ENCODE measurements at regions not wholly inside any gene's neighbourhood (a gene's known extent, or its start where the extent isn't known, plus 50 kb on each side); places are given as distances from the start of the nearest gene placed in this dataset.

DNA sequence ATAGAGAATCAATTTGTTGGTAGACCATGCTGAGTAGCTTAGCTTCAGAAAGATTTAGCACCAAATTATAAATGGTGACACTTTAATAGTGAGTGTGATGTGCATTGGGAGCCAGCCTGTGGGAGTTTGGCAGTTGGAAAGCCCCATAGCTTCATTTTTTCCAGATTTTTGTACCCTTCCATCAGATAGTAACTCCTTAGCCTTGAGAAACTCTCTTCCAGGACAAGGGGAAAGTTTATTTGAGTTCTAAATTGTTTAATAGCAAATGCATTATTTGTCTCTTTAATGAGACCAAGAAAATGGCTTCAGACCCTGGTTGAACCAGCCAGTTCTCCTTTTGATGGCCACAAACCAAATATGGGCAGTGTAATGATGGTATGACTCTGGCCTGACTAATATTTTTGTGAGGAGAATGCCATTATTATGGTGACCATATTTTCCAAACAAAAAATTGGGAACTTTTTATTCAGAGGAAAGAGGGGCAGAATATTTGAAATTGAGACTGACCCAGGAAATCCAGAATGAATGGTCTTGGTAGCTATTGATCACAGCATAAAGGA lies 49.8 kb downstream of the PLCE1 start:
- DNase-seq = no peak

DNA sequence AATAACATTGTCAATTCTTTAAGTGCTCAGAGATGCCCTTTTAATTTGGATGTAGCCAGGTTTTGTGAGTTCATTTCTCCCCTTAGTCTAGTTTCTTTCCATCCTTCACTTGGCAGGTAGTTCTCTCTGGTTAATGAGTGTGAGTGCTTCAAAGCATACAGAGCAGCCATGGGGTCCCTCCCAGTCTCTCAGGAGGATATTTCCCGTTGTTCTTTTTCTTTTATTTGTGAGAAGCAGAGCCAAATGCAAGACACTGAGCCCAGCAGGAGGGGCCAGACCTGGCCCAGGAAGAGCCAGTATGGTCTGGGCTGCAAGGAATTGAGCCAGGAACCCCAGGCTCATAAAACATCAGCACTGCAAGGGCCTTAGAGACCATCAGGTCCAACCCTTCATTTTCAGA lies 52.4 kb downstream of the PLCE1 start:
- no peak for DNase-seq

DNA sequence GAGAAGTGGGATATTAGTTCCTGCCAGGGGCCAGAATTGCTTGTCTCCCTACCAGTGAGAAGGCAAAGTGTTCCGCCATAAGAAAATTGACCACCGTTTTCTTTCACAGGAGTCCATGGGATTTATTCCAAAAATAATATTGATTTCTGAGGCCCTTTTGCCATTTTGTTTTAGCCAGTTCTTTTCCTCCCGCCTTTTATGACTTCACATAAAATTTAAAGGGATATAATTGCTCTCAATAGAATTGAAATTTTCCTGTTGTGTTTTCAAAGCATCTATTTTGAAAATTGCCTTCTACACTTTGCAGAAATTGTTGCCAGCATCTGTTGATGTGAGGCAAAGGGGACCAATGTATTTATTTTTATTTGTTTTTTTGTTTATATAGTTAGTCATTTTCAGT lies 53.6 kb downstream of the PLCE1 start:
- DNase-seq = no peak

DNA sequence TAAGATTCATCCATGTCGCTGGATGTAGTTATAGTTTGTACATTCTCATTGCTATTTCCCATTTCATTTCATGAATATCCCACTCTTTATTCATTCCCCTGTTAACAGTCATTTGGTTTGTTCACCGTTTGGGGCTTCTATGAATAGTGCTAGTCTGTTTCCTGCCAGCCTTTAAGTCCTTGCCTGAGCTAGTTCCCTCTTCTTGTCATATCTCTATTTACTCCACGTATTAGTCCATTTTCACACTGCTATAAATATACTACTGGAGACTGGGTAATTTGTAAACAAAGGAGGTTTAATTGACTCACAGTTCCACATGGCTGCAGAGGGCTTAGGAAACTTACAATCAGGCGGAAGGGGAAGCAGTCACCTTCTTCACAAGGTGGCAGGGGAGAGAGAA lies 56.2 kb downstream of the PLCE1 start:
- DNase-seq = no peak

DNA sequence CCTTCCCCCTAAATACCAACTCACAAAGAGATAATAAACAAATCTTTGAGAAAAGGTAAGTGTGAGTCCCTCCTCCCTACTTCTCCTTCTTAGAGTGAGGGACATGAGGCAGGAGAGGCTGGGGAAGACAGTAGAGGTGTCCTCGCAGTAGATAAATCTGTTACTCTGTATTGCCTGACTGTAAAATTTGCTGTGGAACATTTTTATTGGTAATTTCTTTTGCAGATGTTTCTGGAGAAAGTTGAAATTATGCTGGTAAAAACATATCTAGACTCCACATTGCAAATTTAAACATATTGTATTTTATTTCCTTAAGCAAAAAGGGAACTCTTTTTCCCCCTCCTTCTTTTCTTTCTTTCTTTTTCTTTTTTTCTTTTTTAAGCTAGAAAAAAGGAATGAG lies 58.5 kb downstream of the PLCE1 start:
- DNase-seq = no peak

DNA sequence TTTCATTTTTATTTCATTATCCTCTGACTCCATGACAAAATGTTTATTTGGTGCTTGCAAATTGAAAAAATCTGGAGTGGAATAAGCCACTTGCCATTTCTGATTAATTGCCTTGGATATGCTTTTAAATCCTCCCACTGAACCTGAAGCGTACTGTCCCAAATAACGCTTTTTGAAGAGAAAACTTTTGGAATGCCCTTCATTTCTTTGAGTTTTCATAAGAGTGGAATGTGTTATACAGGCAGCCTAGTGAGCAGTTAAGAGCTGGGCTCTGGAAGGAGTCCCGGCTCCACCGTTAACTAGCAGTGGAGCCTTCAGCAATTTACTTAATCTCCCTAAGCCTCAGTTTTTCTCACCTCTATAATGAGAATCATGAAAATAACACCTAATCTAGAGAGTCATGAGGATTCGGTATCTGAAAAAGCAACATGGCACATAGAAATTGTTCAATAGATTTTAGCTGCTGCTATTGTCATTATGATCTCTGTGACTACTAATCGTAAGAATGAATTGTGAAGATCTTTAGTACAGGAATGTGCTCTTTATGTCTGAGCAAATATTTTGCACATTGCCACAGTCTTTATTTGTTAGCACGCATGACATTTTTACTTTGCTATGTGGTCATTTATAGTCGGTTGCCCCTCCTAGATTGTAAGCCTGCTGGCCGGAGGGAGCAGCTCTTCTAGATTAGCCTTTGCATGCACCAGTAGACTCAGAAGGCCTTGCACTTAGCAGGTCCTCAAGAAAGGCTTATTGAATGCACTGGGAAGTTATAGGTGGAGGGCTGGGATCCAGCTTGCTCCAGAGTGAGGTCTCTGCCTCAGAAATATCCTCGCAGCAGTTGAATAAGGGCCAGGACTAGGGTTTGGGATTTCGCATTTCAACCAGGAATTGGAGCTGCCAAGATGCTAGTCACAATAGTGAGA lies 59.4 kb downstream of the PLCE1 start:
- DNase-seq = peak; percentile 17

DNA sequence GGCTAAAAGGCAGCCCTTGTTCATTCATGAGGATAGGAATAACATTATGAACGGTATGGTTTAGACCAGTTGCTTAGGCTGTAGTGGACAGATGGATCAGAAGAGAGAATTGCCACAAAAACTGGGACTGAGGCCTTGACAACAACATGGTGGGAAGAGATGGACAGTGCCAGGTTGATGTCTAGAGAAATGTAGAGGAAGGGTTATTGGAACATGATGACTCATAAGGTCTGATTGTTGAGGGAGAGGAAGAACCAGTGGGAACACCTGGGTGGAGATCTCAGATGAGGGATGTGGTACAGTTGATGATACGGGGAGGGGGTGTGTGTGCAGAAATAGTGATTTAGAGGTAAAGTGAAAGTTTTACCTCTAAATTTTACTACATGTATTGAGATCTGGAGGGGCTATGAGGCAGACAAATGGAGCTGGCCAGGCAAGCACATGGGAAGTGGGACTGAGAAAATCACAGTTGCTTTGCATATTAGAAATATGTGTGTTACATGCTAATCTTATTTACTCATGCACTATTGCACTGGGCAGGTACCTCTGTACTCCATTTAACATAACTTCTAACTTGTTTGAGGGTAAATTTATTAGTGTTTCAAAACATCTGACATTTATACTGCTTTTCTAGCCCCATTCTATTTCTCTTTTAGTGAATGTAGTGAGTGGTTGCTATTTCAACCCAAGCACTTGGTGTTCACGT lies 65.6 kb downstream of the PLCE1 start:
- DNase-seq = no peak

DNA sequence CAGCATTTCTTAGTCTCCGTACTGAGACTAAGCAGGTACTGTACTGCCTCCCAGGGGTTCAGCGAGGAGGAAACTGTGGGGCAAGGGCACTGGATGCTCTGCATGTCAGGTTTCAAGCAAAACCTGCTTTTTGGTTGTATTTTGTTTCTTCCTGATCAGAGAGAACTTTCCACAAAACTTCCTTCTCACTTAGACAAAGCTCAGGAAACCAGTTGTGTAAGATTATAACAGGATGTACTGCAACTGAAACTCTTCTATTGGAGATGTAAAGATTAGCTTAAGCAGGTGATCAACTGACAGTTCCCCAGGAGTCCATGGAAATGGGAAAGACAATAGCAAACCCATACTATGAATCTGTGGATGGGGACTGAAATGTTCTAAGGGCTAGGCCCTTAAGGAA lies 67.3 kb downstream of the PLCE1 start:
- no peak for DNase-seq

DNA sequence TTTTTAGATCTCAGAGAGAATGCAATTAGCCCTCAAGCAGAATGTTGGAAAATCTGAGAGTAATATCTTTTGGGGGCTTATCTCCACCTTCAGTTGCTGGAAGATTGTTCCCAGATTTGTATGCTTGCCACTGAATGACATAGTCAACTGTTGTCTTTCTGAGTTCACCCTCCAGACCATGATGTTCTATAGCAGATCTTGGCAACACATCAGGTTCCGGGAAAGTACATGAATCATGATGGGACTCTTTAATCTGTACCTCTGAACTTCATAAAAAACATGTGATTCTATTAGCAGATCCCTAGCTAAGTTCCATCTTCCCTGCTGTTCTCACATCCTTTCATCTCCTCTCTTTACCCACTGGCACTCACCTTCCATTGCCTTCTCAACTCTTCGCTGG lies 68.9 kb downstream of the PLCE1 start:
- no peak for DNase-seq

DNA sequence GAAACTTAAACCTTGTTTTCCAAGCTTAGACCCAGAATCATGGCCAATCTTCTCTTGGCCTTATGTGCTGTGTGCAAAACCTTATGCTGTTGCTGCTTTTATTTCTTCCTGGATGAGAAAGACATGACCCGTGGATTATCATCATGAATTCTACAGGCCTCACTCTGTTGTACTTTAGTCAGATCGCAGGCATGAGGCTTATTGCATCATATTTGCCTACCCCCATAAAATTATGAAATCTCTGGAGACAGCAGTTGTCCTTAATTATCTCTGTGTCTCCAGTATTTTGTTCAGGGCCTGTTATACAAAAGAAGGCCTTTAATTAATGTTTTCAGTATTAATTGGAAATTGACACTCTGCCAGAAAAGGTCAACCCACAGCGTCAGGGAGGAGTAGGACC lies 71.6 kb downstream of the PLCE1 start:
- peak; percentile 10 for DNase-seq

DNA sequence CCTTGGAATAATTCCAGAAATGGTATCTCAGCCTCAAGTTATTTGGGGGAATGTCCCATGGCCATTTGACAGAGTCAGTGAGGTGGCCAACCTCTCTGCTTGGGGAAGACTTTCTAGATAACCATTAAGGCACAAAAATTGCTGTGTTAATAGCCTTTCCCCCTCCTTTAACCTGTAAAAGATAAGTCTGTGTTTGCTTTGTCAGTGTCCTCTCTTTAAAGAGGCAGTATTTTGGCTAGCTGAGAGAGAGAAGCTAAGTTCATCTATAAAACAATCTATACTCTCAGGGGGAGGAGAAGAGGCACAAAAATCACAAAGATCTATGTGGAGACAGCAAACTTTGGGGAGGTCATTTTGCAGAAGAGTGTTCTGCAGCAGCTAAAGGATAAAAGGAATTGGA lies 72.1 kb downstream of the PLCE1 start:
- no peak for DNase-seq

DNA sequence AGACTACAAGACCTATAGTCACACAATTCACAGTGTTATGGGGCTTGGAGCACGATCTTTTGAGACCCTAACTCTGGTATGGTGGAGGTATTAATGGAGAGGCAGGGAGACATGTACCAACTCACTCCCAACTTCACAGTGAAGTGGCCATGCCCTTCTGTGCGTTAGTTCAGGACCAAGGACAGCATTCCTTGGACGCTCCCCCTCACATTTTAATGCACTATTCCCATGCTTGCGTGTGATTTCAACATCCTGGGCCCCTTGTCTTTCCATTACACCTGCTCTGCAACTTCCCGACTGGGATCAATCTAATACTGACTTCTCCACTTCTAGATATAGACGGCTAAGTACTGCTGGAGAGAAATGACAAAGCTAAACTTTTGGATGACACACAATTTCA lies 72.7 kb downstream of the PLCE1 start:
- peak; percentile 50 for DNase-seq

DNA sequence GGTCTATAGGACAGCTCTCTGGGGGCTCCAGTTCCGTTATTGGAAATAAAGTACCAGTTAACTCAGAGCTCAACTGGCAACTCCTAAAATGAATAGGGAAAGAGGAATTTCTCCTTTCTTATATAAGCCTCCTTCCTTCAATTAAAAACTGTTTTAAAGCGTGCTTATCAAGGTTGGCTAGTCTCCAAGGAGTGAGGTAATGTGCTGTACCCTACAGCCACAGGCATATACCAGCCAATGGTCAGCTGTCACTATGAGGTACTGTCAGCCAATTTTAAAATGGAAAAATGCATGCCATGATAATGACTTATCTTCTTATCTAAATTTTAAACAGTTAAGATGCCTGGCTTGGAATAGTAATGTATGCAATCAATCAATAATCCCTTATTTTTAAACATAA lies 76.2 kb downstream of the PLCE1 start:
- DNase-seq = no peak

DNA sequence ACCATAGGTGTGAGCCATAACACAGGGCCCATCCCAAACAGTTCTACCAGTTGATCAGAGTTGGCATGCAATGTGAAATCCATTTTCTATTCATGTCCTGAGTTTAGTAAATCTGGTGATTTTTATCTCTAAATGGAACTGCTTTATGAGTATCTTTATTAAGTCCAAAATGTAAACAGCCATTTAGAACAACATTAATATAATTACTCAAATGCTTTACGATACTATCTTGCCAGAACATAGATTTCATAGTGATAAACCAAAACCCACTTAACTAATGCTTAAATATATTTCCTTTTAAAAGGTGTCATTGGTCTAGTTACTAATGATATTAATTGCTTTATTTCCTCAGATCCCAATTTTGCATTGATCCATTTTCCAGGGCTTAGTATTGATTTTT lies 80.7 kb downstream of the PLCE1 start:
- DNase-seq = no peak

DNA sequence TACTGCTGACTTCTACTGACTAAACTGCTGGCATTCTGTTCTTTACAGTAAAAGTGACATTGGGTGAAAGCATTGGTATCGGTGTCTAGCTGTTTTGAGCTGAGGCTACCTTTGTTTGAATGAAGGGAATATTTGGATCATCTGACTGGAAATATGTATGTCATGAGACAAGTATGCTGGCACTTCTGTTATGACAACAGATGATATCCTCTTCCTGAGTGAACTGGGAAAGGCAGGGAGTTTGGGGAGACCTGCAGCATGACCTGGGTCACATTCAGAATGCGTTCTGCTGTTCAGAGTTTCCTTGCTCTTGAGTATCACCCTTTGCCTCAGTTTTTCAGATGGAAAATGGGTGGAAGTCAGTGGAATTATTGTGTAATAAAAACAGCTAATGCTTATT lies 81.8 kb downstream of the PLCE1 start:
- no peak for DNase-seq

DNA sequence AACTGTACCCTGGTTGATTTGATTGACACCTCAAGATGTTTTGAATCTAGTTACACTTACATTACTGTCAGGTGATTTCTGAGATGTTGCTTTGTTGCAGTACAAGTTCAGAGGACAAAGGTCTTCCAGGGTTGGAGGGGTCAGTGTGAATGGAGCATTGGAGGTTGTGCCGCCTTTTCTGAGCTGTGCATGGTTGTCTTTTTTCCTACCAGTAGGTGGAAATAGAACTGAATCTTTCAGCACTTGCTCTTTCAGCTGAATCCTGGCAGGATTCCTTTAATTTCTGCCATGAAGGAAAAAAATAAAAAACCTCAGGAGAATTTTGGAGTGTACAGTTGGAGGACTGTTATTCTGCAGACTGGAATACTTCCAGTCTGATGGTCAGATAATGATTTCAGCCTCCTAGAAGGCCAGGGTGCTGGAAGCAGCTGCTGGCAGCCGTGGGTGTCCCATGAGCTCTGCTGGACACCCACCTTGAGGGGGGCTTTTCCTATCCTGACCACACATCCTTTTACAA lies 82.7 kb downstream of the PLCE1 start:
- DNase-seq = peak; percentile 60

DNA sequence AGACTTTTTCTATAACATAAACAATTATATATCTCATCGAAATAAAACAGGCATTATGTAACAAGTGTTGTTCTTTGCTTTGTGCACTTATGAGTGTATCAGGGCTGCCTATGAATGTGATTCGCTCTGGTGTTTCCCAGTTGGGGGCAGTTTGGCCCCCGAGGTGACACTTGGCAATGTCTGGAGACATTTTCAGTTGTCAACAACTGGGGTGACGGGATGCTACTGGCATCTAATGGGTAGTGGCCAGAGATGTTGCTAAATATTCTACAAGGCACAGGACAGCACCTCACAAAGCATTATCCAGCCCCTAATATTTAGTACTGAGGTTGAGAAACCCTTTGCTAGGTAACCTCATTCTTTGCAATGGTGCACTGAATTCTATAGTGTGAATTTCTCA lies 83.3 kb downstream of the PLCE1 start:
- no peak for DNase-seq

DNA sequence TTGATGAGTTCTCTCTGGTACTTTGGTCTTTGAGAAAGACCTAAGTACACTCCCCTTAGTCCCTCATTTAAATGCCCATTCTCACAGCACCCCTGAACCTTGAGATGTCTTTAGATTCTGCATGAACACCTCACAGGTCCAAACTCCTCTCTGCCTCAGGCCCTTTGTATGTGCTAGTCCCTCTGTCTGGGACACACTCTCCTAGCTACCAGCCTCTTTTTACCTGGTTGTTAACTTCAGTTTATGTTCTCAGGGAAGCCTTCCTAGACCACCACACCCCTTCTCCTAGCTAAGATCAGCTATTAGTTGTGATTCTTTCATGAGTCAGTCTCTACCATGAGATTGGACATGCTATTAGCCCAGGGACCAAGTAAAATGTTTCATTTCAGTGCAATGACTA lies 86.4 kb downstream of the PLCE1 start:
- DNase-seq = no peak

DNA sequence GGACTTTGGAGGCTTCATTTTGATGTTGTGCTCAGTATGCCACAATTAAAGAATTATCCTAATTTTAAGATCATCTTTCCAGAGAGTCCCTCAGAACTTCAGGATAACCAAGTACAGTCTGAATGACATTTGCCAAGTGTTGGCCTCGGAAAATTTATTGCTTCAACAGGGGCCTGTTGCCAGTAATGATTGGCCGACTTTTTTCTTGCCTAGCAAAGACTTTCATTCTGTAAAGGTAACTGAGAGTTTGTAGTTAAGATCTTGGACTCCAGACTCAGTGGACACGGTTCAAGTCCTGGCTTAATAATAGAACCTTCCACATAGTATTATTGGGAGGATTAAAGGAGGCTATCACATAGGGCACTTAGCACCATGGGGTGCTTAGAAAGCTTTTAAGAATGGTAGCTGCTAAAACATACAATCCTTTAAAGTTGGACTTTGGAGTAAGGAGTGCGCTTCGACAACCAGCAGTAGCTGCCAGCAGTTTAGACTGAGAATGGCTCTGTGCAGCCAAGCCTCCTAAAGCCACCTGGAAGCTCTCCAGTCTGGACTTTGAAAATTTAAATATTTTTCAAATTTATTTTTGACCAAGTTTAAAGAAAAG lies 90.0 kb downstream of the PLCE1 start:
- DNase-seq = no peak

DNA sequence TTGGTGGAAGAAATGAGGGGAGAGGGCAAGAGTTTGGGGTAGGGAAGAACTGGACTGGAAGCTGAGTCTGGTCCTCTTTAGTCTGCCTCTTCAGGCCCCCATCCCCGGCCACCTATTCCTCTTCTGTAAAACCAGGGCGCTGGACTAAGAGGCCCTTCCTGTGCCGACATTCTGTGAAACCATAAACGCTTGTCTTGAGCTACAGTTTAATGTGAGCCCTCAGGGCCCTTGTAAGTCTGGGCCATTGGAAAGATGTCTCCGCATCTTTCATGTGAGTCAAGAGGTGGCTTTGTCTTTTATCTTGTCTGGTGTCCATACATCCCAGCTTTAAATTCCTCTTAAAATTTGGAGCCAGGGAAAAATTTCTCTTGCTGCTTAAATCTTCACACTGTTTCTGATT lies 90.6 kb downstream of the PLCE1 start:
- no peak for DNase-seq

DNA sequence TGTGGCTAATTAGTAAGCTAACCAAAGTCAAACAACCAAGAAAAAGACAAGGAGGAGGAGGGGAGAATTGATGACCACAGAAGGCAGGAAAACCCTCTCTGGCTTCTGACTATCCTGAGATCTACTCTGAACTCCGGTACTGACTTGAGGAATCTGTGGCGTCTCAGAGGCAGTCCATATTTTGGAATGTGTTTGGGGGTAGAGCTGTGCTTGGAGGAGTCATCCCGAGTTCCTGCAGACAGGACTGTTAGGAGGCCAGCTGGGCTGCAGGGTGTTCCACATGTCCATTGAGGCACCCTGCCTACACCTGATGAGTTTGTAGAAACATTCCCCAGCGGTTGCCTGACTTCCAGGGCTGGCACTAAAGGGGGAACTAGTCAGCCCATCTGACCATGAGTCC lies 91.6 kb downstream of the PLCE1 start:
- DNase-seq = no peak

DNA sequence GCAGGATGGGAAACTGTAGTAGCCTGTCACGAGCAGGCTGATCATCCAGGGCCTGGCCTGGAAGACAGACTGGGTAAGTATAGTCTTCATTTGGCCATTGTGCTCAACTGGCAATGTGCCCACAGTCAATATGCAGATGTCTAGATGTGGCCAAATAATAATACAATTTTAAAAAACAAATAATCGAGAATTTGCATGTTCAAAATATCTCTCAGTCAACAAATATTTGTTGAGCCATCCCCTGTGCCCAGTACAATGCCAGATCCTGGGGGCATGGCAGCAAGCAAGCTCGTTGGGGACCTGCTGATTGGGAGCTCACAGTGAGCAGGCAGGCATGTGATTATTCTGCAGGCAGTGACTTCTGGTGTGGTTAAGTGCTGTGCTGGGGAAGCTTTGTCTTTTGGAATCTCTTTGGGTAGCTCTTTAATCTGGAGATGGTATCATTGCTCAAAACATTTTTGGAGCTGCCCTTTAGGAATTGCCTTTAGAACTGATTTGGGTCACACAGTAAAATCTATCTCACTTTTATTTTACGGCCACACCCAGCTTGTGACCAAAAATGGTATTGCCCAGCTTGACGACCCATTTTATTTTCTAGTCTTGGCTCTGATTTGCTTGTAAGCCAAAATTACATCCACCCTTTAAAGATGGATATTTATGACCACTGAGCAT lies 92.2 kb downstream of the PLCE1 start:
- no peak for DNase-seq

DNA sequence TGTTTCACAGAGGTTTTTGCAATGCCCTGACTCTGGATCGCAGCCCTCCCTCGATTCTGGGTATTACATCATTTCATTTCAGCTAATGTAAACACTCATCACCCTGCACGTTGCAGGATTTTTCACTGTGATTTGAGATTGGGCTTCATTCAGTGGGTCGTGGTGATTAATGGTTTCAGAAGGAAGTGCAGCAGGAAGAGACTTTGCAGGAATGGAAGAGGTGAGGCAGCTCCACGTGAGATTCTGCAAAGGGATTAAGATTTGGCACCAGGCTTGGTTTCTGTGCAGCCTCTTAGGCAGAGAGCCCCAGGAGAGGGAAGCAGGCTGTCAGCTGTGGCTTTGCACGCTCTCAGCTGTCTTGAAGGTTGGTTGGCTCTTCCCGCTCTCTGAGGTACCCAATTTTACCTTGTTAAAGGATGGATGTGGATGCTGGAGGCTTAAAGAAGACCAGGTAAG lies 95.2 kb downstream of the PLCE1 start:
- peak; percentile 57 for DNase-seq

All from fibroblast of skin of right quadriceps (primary cell).